ENCODE measurements at regions not wholly inside any gene's neighbourhood (a gene's known extent, or its start where the extent isn't known, plus 50 kb on each side); places are given as distances from the start of the nearest gene placed in this dataset.
A peak's percentile ranks its signal among the peaks of the same experiment; 100 is the strongest.

GRCh38 chr18:10289951-10290637 lies 164.3 kb upstream of the APCDD1 start:
- DNase-seq, result no peak

- no peak for DNase-seq
These were observed 163.7 kb upstream of the APCDD1 start for GRCh38 chr18:10290638-10291235.

GRCh38 chr18:10291568-10291981 lies 162.9 kb upstream of the APCDD1 start:
- DNase-seq, result no peak

- DNase-seq, result no peak
These were observed 160.5 kb upstream of the APCDD1 start for GRCh38 chr18:10293966-10294365.

GRCh38 chr18:10295751-10296150 lies 158.7 kb upstream of the APCDD1 start:
- DNase-seq, result no peak

- no peak for DNase-seq
These were observed 157.9 kb upstream of the APCDD1 start for GRCh38 chr18:10296491-10296890.

GRCh38 chr18:10297086-10297485 lies 157.3 kb upstream of the APCDD1 start:
- peak; percentile 45 for DNase-seq

- DNase-seq, result no peak
These were observed 156.1 kb upstream of the APCDD1 start for GRCh38 chr18:10298346-10298745.

- peak; percentile 39 for DNase-seq
These were observed 154.8 kb upstream of the APCDD1 start for GRCh38 chr18:10299643-10300042.

- DNase-seq, result no peak
These were observed 153.7 kb upstream of the APCDD1 start for GRCh38 chr18:10300739-10301138.

GRCh38 chr18:10301831-10302483 lies 152.5 kb upstream of the APCDD1 start:
- DNase-seq, result no peak

- no peak for DNase-seq
These were observed 151.3 kb upstream of the APCDD1 start for GRCh38 chr18:10303171-10303570.

GRCh38 chr18:10304853-10305252 lies 149.6 kb upstream of the APCDD1 start:
- DNase-seq, result no peak

GRCh38 chr18:10306779-10307178 lies 147.7 kb upstream of the APCDD1 start:
- DNase-seq, result no peak

- DNase-seq, result no peak
These were observed 146.3 kb upstream of the APCDD1 start for GRCh38 chr18:10308154-10308553.

GRCh38 chr18:10310626-10311025 lies 143.8 kb upstream of the APCDD1 start:
- no peak for DNase-seq

- DNase-seq, result no peak
These were observed 142.0 kb upstream of the APCDD1 start for GRCh38 chr18:10312326-10313015.

- DNase-seq, result no peak
These were observed 141.5 kb upstream of the APCDD1 start for GRCh38 chr18:10313016-10313342.

- DNase-seq, result peak; percentile 26
These were observed 140.4 kb upstream of the APCDD1 start for GRCh38 chr18:10314066-10314465.

- DNase-seq, result no peak
These were observed 138.9 kb upstream of the APCDD1 start for GRCh38 chr18:10315522-10315921.

GRCh38 chr18:10316778-10317177 lies 137.7 kb upstream of the APCDD1 start:
- no peak for DNase-seq

GRCh38 chr18:10317864-10318690 lies 136.4 kb upstream of the APCDD1 start:
- no peak for DNase-seq

GRCh38 chr18:10318691-10318970 lies 135.8 kb upstream of the APCDD1 start:
- DNase-seq, result no peak

Measured in eye (tissue), 1 donor.